Activated effector memory CD4-positive, alpha-beta T cell treated with anti-CD3 and anti-CD28 coated beads, Interleukin-2, amount 50 U/mL, for 16 hours (primary cell): ENCODE measurements at regions not wholly inside any gene's neighbourhood (a gene's known extent, or its start where the extent isn't known, plus 50 kb on each side); places are given as distances from the start of the nearest gene placed in this dataset.
"Not testable (repeated sequence)": the region's sequence is repeated elsewhere in the genome, so short reads cannot be mapped to it uniquely, and the experiment has no call there.

Experiments
- DNase-seq: peaks from one replicate; pipeline ENCODE4 v3.0.0-alpha.2; 2020

- no peak for DNase-seq
These were observed 318.5 kb downstream of the JRKL start for GRCh38 chr11:96708219-96708878.

- no peak for DNase-seq
These were observed 323.5 kb downstream of the JRKL start for GRCh38 chr11:96713301-96713700.

GRCh38 chr11:96714689-96715088 is 324.9 kb downstream of the JRKL start:
- DNase-seq = no peak

- DNase-seq = no peak
These were observed 325.4 kb downstream of the JRKL start for GRCh38 chr11:96715208-96715607.

- no peak for DNase-seq
These were observed 346.8 kb downstream of the JRKL start for GRCh38 chr11:96736601-96737000.

GRCh38 chr11:96738311-96738710 is 348.5 kb downstream of the JRKL start:
- no peak for DNase-seq

- DNase-seq = no peak
These were observed 351.3 kb downstream of the JRKL start for GRCh38 chr11:96741068-96741467.

GRCh38 chr11:96744697-96745096 is 354.9 kb downstream of the JRKL start:
- DNase-seq = no peak

- DNase-seq = no peak
These were observed 359.0 kb downstream of the JRKL start for GRCh38 chr11:96748639-96749370.

- not testable (repeated sequence) for DNase-seq
These were observed 362.0 kb downstream of the JRKL start for GRCh38 chr11:96751807-96752206.

- DNase-seq = no peak
These were observed 362.4 kb downstream of the JRKL start for GRCh38 chr11:96752221-96752620.

- DNase-seq = no peak
These were observed 364.2 kb downstream of the JRKL start for GRCh38 chr11:96753997-96754396.

GRCh38 chr11:96755209-96755608 is 365.4 kb downstream of the JRKL start:
- no peak for DNase-seq

GRCh38 chr11:96755752-96756151 is 365.9 kb downstream of the JRKL start:
- DNase-seq = no peak

- DNase-seq = no peak
These were observed 369.1 kb downstream of the JRKL start for GRCh38 chr11:96758957-96759356.

- DNase-seq = no peak
These were observed 370.5 kb downstream of the JRKL start for GRCh38 chr11:96760306-96760705.

- no peak for DNase-seq
These were observed 371.0 kb downstream of the JRKL start for GRCh38 chr11:96760815-96761214.

GRCh38 chr11:96761451-96761850 is 371.6 kb downstream of the JRKL start:
- DNase-seq = no peak

- DNase-seq = no peak
These were observed 373.4 kb downstream of the JRKL start for GRCh38 chr11:96763244-96763643.

- no peak for DNase-seq
These were observed 388.5 kb downstream of the JRKL start for GRCh38 chr11:96778272-96778671.

GRCh38 chr11:96779030-96779429 is 389.2 kb downstream of the JRKL start:
- DNase-seq = no peak

GRCh38 chr11:96781082-96781481 is 391.3 kb downstream of the JRKL start:
- DNase-seq = no peak

GRCh38 chr11:96782632-96783031 is 392.8 kb downstream of the JRKL start:
- no peak for DNase-seq

- no peak for DNase-seq
These were observed 393.5 kb downstream of the JRKL start for GRCh38 chr11:96783311-96783710.

- no peak for DNase-seq
These were observed 395.3 kb downstream of the JRKL start for GRCh38 chr11:96785073-96785472.
